ENCODE measurements at regions not wholly inside any gene's neighbourhood (a gene's known extent, or its start where the extent isn't known, plus 50 kb on each side); places are given as distances from the start of the nearest gene placed in this dataset.

DNA sequence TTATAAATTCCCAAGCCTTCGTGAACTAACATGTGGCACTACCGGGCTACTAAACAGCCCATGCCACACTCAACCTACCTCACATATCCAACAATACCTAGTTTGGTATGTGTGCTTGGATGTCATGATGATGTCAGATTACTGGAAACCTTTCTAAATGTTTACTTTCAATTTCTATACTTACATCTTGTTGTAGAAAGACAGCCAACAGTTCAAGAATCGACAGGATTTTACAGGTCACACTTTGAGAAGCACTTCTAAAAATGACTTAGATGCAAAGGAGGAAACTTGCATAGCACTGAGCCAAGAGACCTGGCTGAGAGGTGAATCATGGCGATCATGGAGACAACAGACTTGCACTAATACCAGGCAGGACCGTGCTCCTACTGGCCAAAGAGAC, 209.9 kb downstream of the COL4A1 start:
- no peak for DNase-seq (ENCODE audit: low read depth in 3 of 3)

- DNase-seq (ENCODE audit: low read depth in 3 of 3): no peak
Observed at GRCh38 chr13:110092831-110093247, 214.1 kb downstream of the COL4A1 start.

DNA sequence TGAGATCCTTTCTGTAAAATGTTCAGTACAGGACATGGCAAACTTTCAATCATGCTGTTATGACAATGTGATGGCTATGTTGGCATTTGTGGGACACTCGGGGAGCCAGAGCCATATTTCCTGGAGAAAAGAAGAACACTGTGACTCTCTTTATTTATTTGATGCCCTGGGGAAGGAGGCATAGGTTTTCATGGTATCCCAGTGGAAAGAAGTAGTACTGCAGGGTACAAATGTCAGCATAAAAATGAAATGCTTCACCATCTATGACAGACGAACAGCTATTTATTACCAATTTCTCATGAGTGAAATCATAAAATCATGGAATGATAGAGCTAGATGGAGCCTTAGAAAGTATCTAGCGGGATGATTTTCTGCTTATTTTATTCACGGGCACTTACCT, 217.1 kb downstream of the COL4A1 start:
- DNase-seq (ENCODE audit: low read depth in 3 of 3): no peak

GRCh38 chr13:110089100-110089499, 217.9 kb downstream of the COL4A1 start:
- no peak for DNase-seq (ENCODE audit: low read depth in 3 of 3)

DNA sequence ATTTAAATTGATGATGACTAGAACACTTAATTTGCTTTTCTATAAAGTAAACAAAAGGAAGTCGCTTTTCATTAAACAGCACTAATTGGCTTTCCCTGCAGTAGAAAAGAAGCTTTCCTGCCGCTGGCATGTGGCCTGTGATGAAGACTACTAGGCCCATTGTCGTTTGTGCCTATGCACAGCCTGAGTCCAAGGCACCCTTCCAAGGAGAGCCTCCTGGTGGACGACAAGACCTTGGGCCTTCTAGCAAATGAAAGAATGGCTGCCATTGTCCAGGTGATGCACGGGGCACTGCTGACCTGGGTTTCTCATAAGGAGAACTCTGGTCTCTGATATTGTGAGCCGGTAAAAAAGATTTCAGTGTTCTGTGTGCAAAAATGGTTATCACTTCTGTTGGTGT, 233.0 kb downstream of the COL4A1 start:
- DNase-seq (ENCODE audit: low read depth in 3 of 3): no peak

DNA sequence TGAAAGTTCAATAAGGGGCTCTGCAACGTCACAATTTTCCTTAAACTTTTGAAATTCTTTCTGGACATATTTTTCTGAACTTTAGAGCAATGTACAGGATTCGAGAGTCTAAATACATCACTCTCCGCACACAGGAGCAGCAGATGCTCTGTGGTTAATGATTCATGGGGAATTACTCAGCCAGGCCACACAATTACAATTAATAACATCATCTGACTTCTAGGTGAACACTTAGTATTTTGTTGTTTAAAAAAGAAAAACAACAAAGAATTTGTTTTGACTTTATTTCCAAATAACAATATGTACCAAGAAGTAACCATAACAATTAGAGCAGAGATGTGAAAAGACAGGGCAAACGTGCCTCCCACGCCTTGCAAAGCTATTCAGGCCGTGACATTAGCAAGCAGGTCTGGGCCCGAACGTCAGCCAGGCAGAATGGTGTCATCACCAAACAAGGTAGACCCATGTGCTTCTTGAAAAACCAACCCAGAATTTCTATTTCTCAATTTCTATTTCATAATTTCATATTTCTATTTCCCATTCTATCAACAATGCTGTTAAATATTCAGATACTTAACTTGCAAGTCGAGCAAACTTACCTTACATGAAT, 236.3 kb downstream of the COL4A1 start:
- DNase-seq (ENCODE audit: low read depth in 3 of 3): no peak

DNA sequence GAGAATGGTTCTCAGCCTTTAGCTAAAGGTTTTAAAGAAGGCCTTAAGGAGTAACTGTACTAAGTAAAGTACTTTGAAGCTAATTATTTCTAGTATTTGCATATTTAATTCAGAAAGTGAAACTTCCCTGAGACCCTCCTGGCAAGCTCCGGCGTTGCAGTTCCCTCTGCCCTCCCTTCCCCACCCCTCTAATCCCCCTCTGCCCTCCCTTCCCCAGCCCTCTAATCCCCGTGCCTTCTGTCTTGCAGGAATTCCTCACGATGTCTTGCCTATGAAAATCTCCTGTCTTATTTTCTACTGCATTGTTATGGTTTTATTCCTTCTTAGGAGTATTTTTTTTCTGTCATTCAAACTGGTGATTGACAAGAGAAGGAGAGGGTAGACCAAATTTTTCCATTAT, 236.9 kb downstream of the COL4A1 start:
- no peak for DNase-seq (ENCODE audit: low read depth in 3 of 3)

- DNase-seq (ENCODE audit: low read depth in 3 of 3): no peak
Observed at GRCh38 chr13:110068176-110068473, 238.8 kb downstream of the COL4A1 start.

GRCh38 chr13:110067355-110068175, 239.4 kb downstream of the COL4A1 start:
- no peak for DNase-seq (ENCODE audit: low read depth in 3 of 3)

DNA sequence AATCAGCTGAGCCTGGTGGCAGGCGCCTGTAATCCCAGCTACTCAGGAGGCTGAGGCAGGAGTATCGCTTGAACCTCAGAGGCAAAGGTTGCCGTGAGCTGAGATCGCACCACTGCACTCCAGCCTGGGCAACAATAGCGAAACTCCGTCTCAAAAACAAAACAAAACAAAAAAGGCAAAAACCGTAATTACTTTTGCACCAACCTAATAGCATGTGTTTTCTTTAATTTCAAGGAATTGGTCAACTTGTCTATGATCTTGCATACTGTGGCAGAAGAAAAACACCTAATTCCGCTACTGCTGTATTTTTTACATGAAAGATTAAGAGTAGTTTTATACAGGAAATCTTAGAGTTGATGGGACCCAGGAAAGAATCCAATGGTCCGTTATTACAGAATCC, 241.2 kb downstream of the COL4A1 start:
- DNase-seq (ENCODE audit: low read depth in 3 of 3): no peak

GRCh38 chr13:110063490-110064421, 243.2 kb downstream of the COL4A1 start:
- no peak for DNase-seq (ENCODE audit: low read depth in 3 of 3)

GRCh38 chr13:110062777-110063442, 244.0 kb downstream of the COL4A1 start:
- no peak for DNase-seq (ENCODE audit: low read depth in 3 of 3)

- no peak for DNase-seq (ENCODE audit: low read depth in 3 of 3)
Observed at GRCh38 chr13:110062077-110062776, 244.7 kb downstream of the COL4A1 start.

DNA sequence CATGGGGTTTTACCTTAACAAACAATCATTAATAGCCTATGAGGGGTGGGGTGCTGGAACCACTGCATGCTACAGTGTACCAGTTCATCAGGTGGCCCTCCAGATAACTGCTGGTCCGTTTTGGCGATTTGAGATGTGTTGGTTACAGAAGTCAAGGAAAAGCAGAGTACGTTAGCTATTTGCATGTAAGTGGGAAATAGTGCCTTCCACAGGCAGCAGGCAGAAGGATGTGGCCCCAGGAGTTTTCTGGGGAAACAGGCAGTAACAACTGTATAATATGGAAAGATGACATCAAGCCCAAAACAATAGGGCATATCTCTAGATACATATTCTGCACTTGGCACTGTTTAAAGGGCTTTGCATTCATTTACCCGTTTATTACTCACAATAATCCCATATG, 245.7 kb downstream of the COL4A1 start:
- DNase-seq (ENCODE audit: low read depth in 3 of 3): no peak

- DNase-seq (ENCODE audit: low read depth in 3 of 3): no peak
Observed at GRCh38 chr13:110057052-110057451, 249.9 kb downstream of the COL4A1 start.

DNA sequence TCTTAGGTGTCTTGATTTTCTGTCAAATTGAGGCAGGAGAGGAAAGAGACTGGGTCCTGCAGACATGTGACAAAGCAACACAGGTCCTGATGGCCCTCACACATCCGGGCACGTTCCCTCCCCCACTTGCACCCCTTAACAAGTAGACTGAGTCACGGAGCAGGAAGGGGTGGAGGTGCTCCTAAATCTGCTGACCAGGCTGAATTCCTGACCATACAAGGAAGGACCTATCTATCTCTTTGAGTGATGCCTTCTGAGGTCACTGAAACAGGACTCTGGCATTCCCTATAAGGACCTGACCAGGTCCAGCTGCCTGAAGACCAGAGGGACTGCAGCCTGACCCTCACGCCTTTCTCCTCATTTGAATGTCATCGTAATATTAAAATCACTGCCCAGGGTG, 250.3 kb downstream of the COL4A1 start:
- no peak for DNase-seq (ENCODE audit: low read depth in 3 of 3)

GRCh38 chr13:110055089-110055488, 251.9 kb downstream of the COL4A1 start:
- DNase-seq (ENCODE audit: low read depth in 3 of 3): no peak

DNA sequence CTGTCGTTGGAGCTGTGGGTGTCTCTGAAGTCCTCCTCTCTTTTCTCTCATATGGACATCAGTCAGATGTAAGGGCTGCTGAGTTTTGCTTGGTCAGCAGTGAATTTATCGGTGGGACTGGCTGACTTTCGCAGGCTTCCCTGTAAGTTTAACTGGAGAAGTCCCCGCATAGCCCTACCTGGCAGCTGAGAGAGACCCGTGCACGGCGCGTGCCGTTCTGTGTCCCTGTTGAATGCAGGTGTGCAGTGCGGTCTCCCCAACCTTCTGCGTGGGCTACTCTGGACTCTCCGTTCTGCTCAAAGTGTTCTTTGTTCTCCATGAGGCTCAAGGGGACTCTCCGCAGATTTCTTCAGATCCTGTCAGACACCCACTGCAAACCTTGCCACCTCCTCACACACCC, 252.9 kb downstream of the COL4A1 start:
- no peak for DNase-seq (ENCODE audit: low read depth in 3 of 3)

DNA sequence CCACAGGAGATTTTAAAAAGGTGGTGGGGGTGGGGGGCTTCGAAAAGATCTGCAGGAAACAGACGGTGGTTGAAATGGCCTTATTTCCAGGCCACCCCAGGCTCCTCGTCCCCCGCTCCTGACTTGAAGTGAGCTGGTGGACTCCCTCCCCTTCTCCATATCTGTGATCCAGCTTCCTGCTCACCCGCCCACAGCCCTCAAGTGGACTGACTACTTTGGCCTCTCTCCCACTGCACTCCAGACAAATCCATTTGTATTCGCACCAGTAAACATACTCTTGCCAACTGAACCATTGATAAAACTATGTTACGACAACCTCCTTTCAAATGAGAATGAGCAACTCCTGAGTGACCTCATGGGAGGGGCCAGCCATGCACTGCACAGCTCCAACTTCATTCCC, 259.5 kb downstream of the COL4A1 start:
- no peak for DNase-seq (ENCODE audit: low read depth in 3 of 3)

- no peak for DNase-seq (ENCODE audit: low read depth in 3 of 3)
Observed at GRCh38 chr13:110046811-110047210, 260.1 kb downstream of the COL4A1 start.

GRCh38 chr13:110045919-110046318, 259.5 kb upstream of the IRS2 start:
- DNase-seq (ENCODE audit: low read depth in 3 of 3): no peak

Measured in stimulated activated CD4-positive, alpha-beta T cell treated with anti-CD3 and anti-CD28 coated beads, TNF-alpha, amount 100 ng/mL, for 48 hours (primary cell).